ENCODE measurements at regions not wholly inside any gene's neighbourhood (a gene's known extent, or its start where the extent isn't known, plus 50 kb on each side); places are given as distances from the start of the nearest gene placed in this dataset.

GRCh38 chr12:124458992-124459851, 108.2 kb downstream of the NCOR2 start:
- no peak for TF ChIP-seq CTCF (IDR thresholded peaks at IDR 0.05; ENCODE audit: low read depth, low read length)
- no peak for DNase-seq (ENCODE audit: extremely low read depth, low read depth)

GRCh38 chr12:124458220-124458991, 109.0 kb downstream of the NCOR2 start:
- no peak for TF ChIP-seq CTCF (IDR thresholded peaks at IDR 0.05; ENCODE audit: low read depth, low read length)
- no peak for DNase-seq (ENCODE audit: extremely low read depth, low read depth)

GRCh38 chr12:124457287-124458219, 109.9 kb downstream of the NCOR2 start:
- DNase-seq (ENCODE audit: extremely low read depth, low read depth): peak; percentile 68
- TF ChIP-seq CTCF (IDR thresholded peaks at IDR 0.05; ENCODE audit: low read depth, low read length): no peak

- DNase-seq (ENCODE audit: extremely low read depth, low read depth): no peak
- no peak for TF ChIP-seq CTCF (IDR thresholded peaks at IDR 0.05; ENCODE audit: low read depth, low read length)
Measured at GRCh38 chr12:124456652-124457152, 110.7 kb downstream of the NCOR2 start.

GRCh38 chr12:124456133-124456651, 111.2 kb downstream of the NCOR2 start:
- no peak for TF ChIP-seq CTCF (IDR thresholded peaks at IDR 0.05; ENCODE audit: low read depth, low read length)
- DNase-seq (ENCODE audit: extremely low read depth, low read depth): no peak

- TF ChIP-seq CTCF (IDR thresholded peaks at IDR 0.05; ENCODE audit: low read depth, low read length): no peak
- no peak for DNase-seq (ENCODE audit: extremely low read depth, low read depth)
Measured at GRCh38 chr12:124455336-124455735, 112.1 kb downstream of the NCOR2 start.
